HCT116 (cell line): ENCODE measurements at regions not wholly inside any gene's neighbourhood (a gene's known extent, or its start where the extent isn't known, plus 50 kb on each side); places are given as distances from the start of the nearest gene placed in this dataset.

Experiments used
- ATAC-seq: fragments of 200-7000 bp; cut with Tn5 transposase; 2 replicates; pipeline ENCODE4 v1.9.1; 2020; ENCODE audit warnings: mild to moderate bottlenecking, moderate library complexity
- BruUV-seq: library from RNA; stranded (reverse); fragments of 400-500 nt; replicated peaks from 2 replicates; lab custom pipeline; 2021; lab: Mats Ljungman, UMichigan
- CTCF ChIA-PET: fragments of 300-600 bp; sonication (Branson Sonifier 250); formaldehyde crosslinking; loops from one replicate; lab custom pipeline; 2021; ENCODE audit warnings: antibody characterized with exemption; lab: Charles Lee
- POLR2A ChIA-PET: fragments of 300-600, 350-600 bp; sonication (Branson Sonifier 250); formaldehyde crosslinking; loops from one replicate; lab custom pipeline; 2021; ENCODE audit warnings: antibody characterized with exemption; lab: Charles Lee
- RAD21 ChIA-PET, 2 experiments: fragments of 300-600 bp; sonication (Branson Sonifier 250); formaldehyde crosslinking; loops; one replicate each; lab custom pipeline; 2023; ENCODE audit warnings: low total read pairs in 2 of 2; ENCODE audit not compliant: uncharacterized antibody in 2 of 2, unreplicated experiment in 2 of 2, low non-redundant PET in 1 of 2; lab: Charles Lee
- DNase-seq: peaks from one replicate; pipeline ENCODE4 v3.0.0-alpha.2; 2010; ENCODE audit warnings: low read depth, low spot score
- H2AFZ ChIP-seq: fragments of 200-600 bp; shearing (Covaris generic), sonication (generic); 2 replicates; pipeline ENCODE4 v1.6.1; 2017; ENCODE audit warnings: low read depth, mixed run types, mixed read lengths, antibody characterized with exemption, low read length; ENCODE audit not compliant: poor library complexity, severe bottlenecking
- H3K27ac ChIP-seq: 2 replicates; pipeline ENCODE4 v1.5.1; 2012; ENCODE audit warnings: low read depth, low read length
- H3K27me3 ChIP-seq: fragments of 200-600 bp; sonication (generic); 2 replicates; pipeline ENCODE4 v1.6.1; 2016; ENCODE audit warnings: mixed run types, low read length, mixed read lengths; ENCODE audit not compliant: insufficient read depth
- H3K36me3 ChIP-seq, 2 experiments: fragments of 200-500 bp in 1 of 2; fragments of 200-600 bp in 1 of 2; sonication (Bioruptor generic) in 1 of 2; sonication (generic) in 1 of 2; 2 replicates each; pipeline versions ENCODE4 v1.5.1 to v1.6.1; 2014 to 2016; ENCODE audit warnings: low read length in 2 of 2, inconsistent platforms in 1 of 2, mixed read lengths in 1 of 2, mixed run types in 1 of 2; ENCODE audit not compliant: insufficient read depth in 2 of 2, control insufficient read depth in 1 of 2
- H3K4me1 ChIP-seq, 2 experiments: fragments of 200-600 bp in 1 of 2; sonication (generic) in 1 of 2; 2 replicates each; pipeline versions ENCODE4 v1.5.1 to v1.6.1; 2012 to 2017; ENCODE audit warnings: low read length in 2 of 2, inconsistent platforms in 1 of 2, mild to moderate bottlenecking in 1 of 2, mixed read lengths in 1 of 2, mixed run types in 1 of 2, moderate library complexity in 1 of 2; ENCODE audit not compliant: insufficient read depth in 2 of 2, control insufficient read depth in 1 of 2
- H3K4me2 ChIP-seq: fragments of 200-600 bp; sonication (generic); 2 replicates; pipeline ENCODE4 v1.6.1; 2017; ENCODE audit warnings: mixed run types, low read length, mixed read lengths
- H3K4me3 ChIP-seq, 2 experiments: fragments of 200-600 bp in 1 of 2; sonication (generic) in 1 of 2; replicated peaks in 1 of 2; 2 replicates each; pipeline ENCODE4 v1.5.1; 2011 to 2016; ENCODE audit warnings: low read length in 2 of 2, control low read depth in 1 of 2, low read depth in 1 of 2, mild to moderate bottlenecking in 1 of 2, mixed read lengths in 1 of 2, mixed run types in 1 of 2
- H3K79me2 ChIP-seq: fragments of 200-600 bp; sonication (generic); 2 replicates; pipeline ENCODE4 v1.6.1; 2017; ENCODE audit warnings: mild to moderate bottlenecking, mixed run types, low read length, moderate library complexity, mixed read lengths; ENCODE audit not compliant: insufficient read depth
- H3K9ac ChIP-seq: fragments of 200-600 bp; sonication (generic); 2 replicates; pipeline ENCODE4 v1.6.1; 2016; ENCODE audit warnings: low read length, mixed read lengths
- H3K9me2 ChIP-seq: fragments of 200-600 bp; sonication (generic), shearing (Covaris generic); 2 replicates; pipeline ENCODE4 v1.6.1; 2017; ENCODE audit warnings: mixed run types, mild to moderate bottlenecking, moderate library complexity; ENCODE audit not compliant: insufficient read depth
- H3K9me3 ChIP-seq, 2 experiments: fragments of 200-500 bp in 1 of 2; fragments of 200-600 bp in 1 of 2; sonication (Bioruptor generic) in 1 of 2; sonication (generic) in 1 of 2; 2 replicates each; pipeline ENCODE4 v1.6.1; 2014 to 2017; ENCODE audit warnings: low read length in 2 of 2, mixed read lengths in 2 of 2, inconsistent platforms in 1 of 2, low read depth in 1 of 2, mild to moderate bottlenecking in 1 of 2, mixed run types in 1 of 2, moderate library complexity in 1 of 2; ENCODE audit not compliant: control insufficient read depth in 1 of 2, insufficient read depth in 1 of 2
- H4K20me1 ChIP-seq: fragments of 200-600 bp; sonication (generic), shearing (Covaris generic); 2 replicates; pipeline ENCODE4 v1.6.1; 2017; ENCODE audit warnings: mixed run types, mild to moderate bottlenecking, moderate library complexity; ENCODE audit not compliant: insufficient read depth
- EGR1 ChIP-seq: IDR thresholded peaks from 2 replicates; pipeline ENCODE4 v1.6.1; 2012; ENCODE audit warnings: low read depth
- EZH2 ChIP-seq: fragments of 200-600 bp; sonication (generic); IDR thresholded peaks from 2 replicates; pipeline ENCODE4 v1.6.1; 2017; ENCODE audit warnings: antibody characterized with exemption, mixed run types
- POLR2AphosphoS5 ChIP-seq: IDR thresholded peaks from 2 replicates; pipeline ENCODE4 v1.6.1; 2011; ENCODE audit warnings: mild to moderate bottlenecking, low read depth, low read length, moderate library complexity
- RAD21 ChIP-seq: IDR thresholded peaks from 2 replicates; pipeline ENCODE4 v1.6.1; 2012; ENCODE audit warnings: low read depth, mild to moderate bottlenecking
- YY1 ChIP-seq: IDR thresholded peaks from 2 replicates; pipeline ENCODE4 v1.6.1; 2011; ENCODE audit warnings: low read length, low read depth, moderate library complexity, mild to moderate bottlenecking; ENCODE audit not compliant: insufficient replicate concordance; ENCODE audit errors: extremely low read depth
- intact Hi-C: fragments of 100-400 bp; cut with micrococcal nuclease; formaldehyde crosslinking; loops from 2 replicates; pipeline ENCODE4 v1.10.0; 2022
- TF ChIP-seq, protein P1 (sequence below): IDR thresholded peaks from 2 replicates; pipeline ENCODE4 v1.6.1; 2012; ENCODE audit warnings: low read depth
- TF ChIP-seq, protein P2 (sequence below): IDR thresholded peaks from 2 replicates; pipeline ENCODE4 v1.6.1; 2012

DNA sequence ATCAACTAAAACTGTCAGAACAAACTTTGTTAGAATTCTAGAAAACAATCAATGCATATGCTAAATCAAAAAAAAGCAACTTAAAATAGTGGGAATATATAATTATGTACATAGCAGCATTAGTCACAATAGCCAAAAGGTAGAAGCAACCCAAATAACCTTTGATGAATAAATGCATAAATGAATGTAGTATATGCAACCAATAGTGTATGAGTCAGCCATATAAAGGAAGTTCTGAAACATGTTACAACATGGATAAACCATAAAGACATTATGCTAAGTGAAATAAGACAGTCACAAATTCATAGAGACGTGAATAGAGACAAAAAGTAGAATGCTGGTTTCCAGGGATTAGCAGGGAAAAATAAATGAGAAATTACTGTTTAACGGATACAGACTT is 762.8 kb upstream of the INTU start:
- Histone ChIP-seq H3K27me3 (no peaks in the 10 kb centered on the region), H3K9me3 (no peaks in the 10 kb centered on the region), H3K4me3 (no peak overlapping the region), H3K9ac (no peak overlapping the region), H3K4me2 (no peak overlapping the region), H3K36me3 (no peaks in the 10 kb centered on the region), H3K4me1 (no peaks in the 10 kb centered on the region), H3K9me2 (no peaks in the 10 kb centered on the region), H2AFZ (no peak overlapping the region), H3K79me2 (no peaks in the 10 kb centered on the region), H3K27ac (no peak overlapping the region), H4K20me1 (no peaks in the 10 kb centered on the region)
- ATAC-seq (no peak), DNase-seq (no peak)
- intact Hi-C loops = no loop called here
- CTCF ChIA-PET = no interaction called here
- RAD21 ChIA-PET = no interaction called here
- POLR2A ChIA-PET = no interaction called here
- TF ChIP-seq, protein P1, sequence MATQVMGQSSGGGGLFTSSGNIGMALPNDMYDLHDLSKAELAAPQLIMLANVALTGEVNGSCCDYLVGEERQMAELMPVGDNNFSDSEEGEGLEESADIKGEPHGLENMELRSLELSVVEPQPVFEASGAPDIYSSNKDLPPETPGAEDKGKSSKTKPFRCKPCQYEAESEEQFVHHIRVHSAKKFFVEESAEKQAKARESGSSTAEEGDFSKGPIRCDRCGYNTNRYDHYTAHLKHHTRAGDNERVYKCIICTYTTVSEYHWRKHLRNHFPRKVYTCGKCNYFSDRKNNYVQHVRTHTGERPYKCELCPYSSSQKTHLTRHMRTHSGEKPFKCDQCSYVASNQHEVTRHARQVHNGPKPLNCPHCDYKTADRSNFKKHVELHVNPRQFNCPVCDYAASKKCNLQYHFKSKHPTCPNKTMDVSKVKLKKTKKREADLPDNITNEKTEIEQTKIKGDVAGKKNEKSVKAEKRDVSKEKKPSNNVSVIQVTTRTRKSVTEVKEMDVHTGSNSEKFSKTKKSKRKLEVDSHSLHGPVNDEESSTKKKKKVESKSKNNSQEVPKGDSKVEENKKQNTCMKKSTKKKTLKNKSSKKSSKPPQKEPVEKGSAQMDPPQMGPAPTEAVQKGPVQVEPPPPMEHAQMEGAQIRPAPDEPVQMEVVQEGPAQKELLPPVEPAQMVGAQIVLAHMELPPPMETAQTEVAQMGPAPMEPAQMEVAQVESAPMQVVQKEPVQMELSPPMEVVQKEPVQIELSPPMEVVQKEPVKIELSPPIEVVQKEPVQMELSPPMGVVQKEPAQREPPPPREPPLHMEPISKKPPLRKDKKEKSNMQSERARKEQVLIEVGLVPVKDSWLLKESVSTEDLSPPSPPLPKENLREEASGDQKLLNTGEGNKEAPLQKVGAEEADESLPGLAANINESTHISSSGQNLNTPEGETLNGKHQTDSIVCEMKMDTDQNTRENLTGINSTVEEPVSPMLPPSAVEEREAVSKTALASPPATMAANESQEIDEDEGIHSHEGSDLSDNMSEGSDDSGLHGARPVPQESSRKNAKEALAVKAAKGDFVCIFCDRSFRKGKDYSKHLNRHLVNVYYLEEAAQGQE = no peak
- TF ChIP-seq EZH2 (no peak), EGR1 (no peak), YY1 (no peak), POLR2AphosphoS5 (no peak), RAD21 (no peak)
- TF ChIP-seq, protein P2, sequence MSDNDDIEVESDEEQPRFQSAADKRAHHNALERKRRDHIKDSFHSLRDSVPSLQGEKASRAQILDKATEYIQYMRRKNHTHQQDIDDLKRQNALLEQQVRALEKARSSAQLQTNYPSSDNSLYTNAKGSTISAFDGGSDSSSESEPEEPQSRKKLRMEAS = no peak
- no TSS peak for BruUV-seq
